Muscle of leg (tissue), 3 donors: ENCODE measurements at regions not wholly inside any gene's neighbourhood (a gene's known extent, or its start where the extent isn't known, plus 50 kb on each side); places are given as distances from the start of the nearest gene placed in this dataset.

Source experiments
- DNase-seq: peaks from one replicate; pipeline ENCODE4 v3.0.0; 2013
- H3K27ac ChIP-seq: one replicate; pipeline ENCODE4 v1.5.1; 2013; ENCODE audit warnings: mild to moderate bottlenecking, low read length, control low read depth
- H3K27me3 ChIP-seq: one replicate; pipeline ENCODE4 v1.6.1; 2013; ENCODE audit warnings: low read length; ENCODE audit not compliant: control insufficient read depth, insufficient read depth
- H3K36me3 ChIP-seq: one replicate; pipeline ENCODE4 v1.6.1; 2013; ENCODE audit warnings: low read length; ENCODE audit not compliant: control insufficient read depth, insufficient read depth
- H3K4me1 ChIP-seq: one replicate; pipeline ENCODE4 v1.6.1; 2013; ENCODE audit warnings: low read length; ENCODE audit not compliant: control insufficient read depth, insufficient read depth
- H3K4me3 ChIP-seq: one replicate; pipeline ENCODE4 v1.5.1; 2013; ENCODE audit warnings: low read length, control low read depth
- H3K9me3 ChIP-seq: replicated peaks from 2 replicates; pipeline ENCODE4 v1.6.1; 2013; ENCODE audit warnings: low read depth, low read length; ENCODE audit not compliant: control insufficient read depth
- WGBS: methylation state at CpG from one replicate; pipeline ENCODE4 v1.1.5; 2013; ENCODE audit warnings: missing lambda C conversion rate; ENCODE audit not compliant: insufficient coverage; 5-methylcytosine and 5-hydroxymethylcytosine counted together

DNA sequence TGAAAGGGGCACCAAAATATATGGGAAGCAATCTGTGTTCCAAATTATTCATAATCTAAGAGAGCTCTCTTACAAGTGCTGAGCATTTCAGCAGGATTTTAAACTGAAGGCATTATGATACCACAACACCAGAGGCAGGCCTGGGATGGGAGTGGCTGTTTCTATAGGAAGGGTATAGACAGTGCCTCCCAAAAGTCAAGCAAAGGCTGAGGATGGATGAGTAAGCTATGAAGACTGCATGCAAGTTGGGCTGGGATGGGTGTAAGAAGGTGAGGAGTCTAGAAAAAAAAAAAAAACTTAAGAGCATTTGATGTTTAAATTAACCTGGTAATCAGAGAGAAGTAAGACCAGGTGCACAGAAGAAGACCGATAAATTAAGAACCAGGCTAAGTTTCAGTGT, 132.5 kb downstream of the OSR1 start:
- H3K27me3 ChIP-seq = no peaks in the 10 kb centered on the region
- H3K36me3 ChIP-seq = no peaks in the 10 kb centered on the region
- H3K4me1 ChIP-seq = no peaks in the 10 kb centered on the region
- DNase-seq = no peak
- H3K27ac ChIP-seq = no peak overlapping the region
- WGBS = no CpG with 5 or more reads among the region's 1 CpG
- no peak overlapping the region for H3K4me3 ChIP-seq
- no peaks in the 10 kb centered on the region for H3K9me3 ChIP-seq

DNA sequence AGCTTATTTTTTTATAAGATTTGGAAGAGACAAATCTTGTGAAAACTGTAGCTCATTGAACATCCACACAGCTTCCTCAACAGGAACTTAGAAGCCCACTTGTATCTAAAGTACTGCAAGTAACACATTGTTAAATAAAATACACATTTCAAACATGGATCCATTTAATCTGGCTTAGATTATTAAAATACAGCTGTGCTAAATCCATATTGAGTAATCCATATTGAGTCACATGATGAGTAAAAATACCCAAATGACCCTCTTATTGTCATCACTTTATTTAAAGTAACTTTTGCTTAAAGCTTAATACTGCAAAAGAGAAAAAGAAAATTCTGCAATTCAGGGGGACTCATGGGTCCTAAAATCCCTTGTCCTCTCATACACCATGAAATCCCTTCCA, 133.3 kb downstream of the OSR1 start:
- H3K9me3 ChIP-seq = no peaks in the 10 kb centered on the region
- no peak overlapping the region for H3K4me3 ChIP-seq
- no peaks in the 10 kb centered on the region for H3K36me3 ChIP-seq
- H3K27ac ChIP-seq = no peak overlapping the region
- no peaks in the 10 kb centered on the region for H3K27me3 ChIP-seq
- no peaks in the 10 kb centered on the region for H3K4me1 ChIP-seq
- DNase-seq = peak; percentile 78

GRCh38 chr2:19224486-19224885, 133.9 kb downstream of the OSR1 start:
- H3K36me3 ChIP-seq = no peaks in the 10 kb centered on the region
- no CpG with 5 or more reads among the region's 1 CpG for WGBS
- no peaks in the 10 kb centered on the region for H3K27me3 ChIP-seq
- H3K27ac ChIP-seq = peak overlapping the region; percentile 29
- no peak overlapping the region for H3K4me3 ChIP-seq
- peak; percentile 57 for DNase-seq
- no peaks in the 10 kb centered on the region for H3K4me1 ChIP-seq
- H3K9me3 ChIP-seq = no peaks in the 10 kb centered on the region

- 0% methylated on average over 2 of the region's 5 CpGs for WGBS
- H3K4me3 ChIP-seq = no peak overlapping the region
- peak; percentile 87 for DNase-seq
- H3K27ac ChIP-seq = peak overlapping the region; percentile 29
- no peaks in the 10 kb centered on the region for H3K4me1 ChIP-seq
- no peaks in the 10 kb centered on the region for H3K36me3 ChIP-seq
- no peaks in the 10 kb centered on the region for H3K9me3 ChIP-seq
- no peaks in the 10 kb centered on the region for H3K27me3 ChIP-seq
Measured at GRCh38 chr2:19224011-19224410, 134.4 kb downstream of the OSR1 start.

GRCh38 chr2:19219060-19219459, 139.4 kb downstream of the OSR1 start:
- Histone ChIP-seq H3K27ac (no peak overlapping the region), H3K36me3 (no peaks in the 10 kb centered on the region), H3K27me3 (no peaks in the 10 kb centered on the region), H3K4me1 (no peaks in the 10 kb centered on the region), H3K9me3 (no peaks in the 10 kb centered on the region), H3K4me3 (no peak overlapping the region)
- DNase-seq = no peak
- no CpG with 5 or more reads among the region's 2 CpGs for WGBS

DNA sequence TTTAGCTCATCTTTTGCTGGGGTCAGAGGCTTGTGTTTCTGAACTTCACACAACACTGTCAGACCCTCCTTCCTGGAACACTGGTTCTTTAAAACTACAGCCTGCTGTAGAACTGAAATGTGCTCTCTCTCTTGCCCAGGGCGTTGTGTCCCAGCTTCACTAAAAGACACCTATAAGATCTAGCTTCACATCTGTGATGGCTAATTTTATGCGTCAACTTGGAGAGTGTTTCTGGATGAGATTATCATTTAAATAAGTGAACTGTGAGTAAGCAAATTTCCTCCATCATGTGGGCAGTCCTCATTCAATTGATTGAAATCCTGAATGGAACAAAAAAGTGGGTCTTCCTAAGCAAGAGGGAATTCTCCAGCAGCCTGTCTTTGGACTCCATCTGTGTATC, 140.3 kb downstream of the OSR1 start:
- Histone ChIP-seq H3K4me3 (no peak overlapping the region), H3K9me3 (no peaks in the 10 kb centered on the region), H3K4me1 (no peaks in the 10 kb centered on the region), H3K27me3 (no peaks in the 10 kb centered on the region), H3K27ac (no peak overlapping the region), H3K36me3 (no peaks in the 10 kb centered on the region)
- DNase-seq = no peak
- WGBS = no CpG with 5 or more reads among the region's 2 CpGs

- no peaks in the 10 kb centered on the region for H3K36me3 ChIP-seq
- no peak overlapping the region for H3K27ac ChIP-seq
- no peak for DNase-seq
- 79% methylated on average over 2 of the region's 2 CpGs for WGBS
- H3K4me1 ChIP-seq = no peaks in the 10 kb centered on the region
- H3K27me3 ChIP-seq = no peaks in the 10 kb centered on the region
- H3K9me3 ChIP-seq = no peaks in the 10 kb centered on the region
- no peak overlapping the region for H3K4me3 ChIP-seq
Measured at GRCh38 chr2:19216676-19217602, 141.5 kb downstream of the OSR1 start.

GRCh38 chr2:19216238-19216637, 142.2 kb downstream of the OSR1 start:
- no peak for DNase-seq
- H3K4me3 ChIP-seq = no peak overlapping the region
- H3K27me3 ChIP-seq = no peaks in the 10 kb centered on the region
- H3K4me1 ChIP-seq = no peaks in the 10 kb centered on the region
- WGBS = no CpG with 5 or more reads among the region's 2 CpGs
- H3K36me3 ChIP-seq = no peaks in the 10 kb centered on the region
- H3K27ac ChIP-seq = no peak overlapping the region
- no peaks in the 10 kb centered on the region for H3K9me3 ChIP-seq

DNA sequence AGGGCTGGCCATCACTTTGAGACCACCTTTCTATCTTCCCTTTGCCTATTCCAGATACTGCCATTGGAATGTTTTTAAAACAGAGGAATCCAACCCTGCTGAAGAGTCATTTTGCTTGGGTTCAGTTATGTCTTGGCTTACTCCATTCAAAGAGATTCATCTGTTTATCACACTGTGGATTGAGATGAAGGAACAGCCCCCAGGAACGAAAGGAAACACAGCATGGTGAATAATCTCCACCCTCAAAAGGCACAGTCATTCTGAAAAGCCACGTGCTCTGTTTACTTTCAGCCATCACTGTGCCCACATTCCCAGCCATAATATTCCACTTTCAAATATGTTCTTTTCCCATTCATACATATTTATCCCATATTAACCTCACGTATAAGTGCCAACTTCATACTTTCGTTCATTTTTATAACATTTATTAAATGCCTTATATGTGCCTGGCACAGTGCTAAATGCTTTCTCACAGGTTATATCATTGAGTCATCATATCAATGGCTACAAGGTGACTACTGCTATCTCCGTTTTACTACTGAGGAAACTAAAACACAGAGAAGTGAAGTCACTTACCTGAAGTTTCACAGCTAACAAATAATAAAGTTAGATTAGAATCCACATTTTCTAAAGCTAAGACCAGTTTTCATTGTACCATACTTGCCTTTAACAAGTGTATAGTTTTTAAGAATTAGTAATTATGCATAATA, 143.6 kb downstream of the OSR1 start:
- WGBS = 83% methylated on average over 3 of the region's 5 CpGs
- DNase-seq = no peak
- H3K9me3 ChIP-seq = no peaks in the 10 kb centered on the region
- no peaks in the 10 kb centered on the region for H3K36me3 ChIP-seq
- H3K4me1 ChIP-seq = no peaks in the 10 kb centered on the region
- H3K27me3 ChIP-seq = no peaks in the 10 kb centered on the region
- no peak overlapping the region for H3K4me3 ChIP-seq
- H3K27ac ChIP-seq = no peak overlapping the region

GRCh38 chr2:19209575-19210341, 148.7 kb downstream of the OSR1 start:
- WGBS = 93% methylated on average over 4 of the region's 7 CpGs
- no peaks in the 10 kb centered on the region for H3K4me1 ChIP-seq
- no peak for DNase-seq
- no peaks in the 10 kb centered on the region for H3K27me3 ChIP-seq
- no peaks in the 10 kb centered on the region for H3K36me3 ChIP-seq
- no peak overlapping the region for H3K4me3 ChIP-seq
- no peaks in the 10 kb centered on the region for H3K9me3 ChIP-seq
- no peak overlapping the region for H3K27ac ChIP-seq
